ENCODE measurements at regions not wholly inside any gene's neighbourhood (a gene's known extent, or its start where the extent isn't known, plus 50 kb on each side); places are given as distances from the start of the nearest gene placed in this dataset.

DNA sequence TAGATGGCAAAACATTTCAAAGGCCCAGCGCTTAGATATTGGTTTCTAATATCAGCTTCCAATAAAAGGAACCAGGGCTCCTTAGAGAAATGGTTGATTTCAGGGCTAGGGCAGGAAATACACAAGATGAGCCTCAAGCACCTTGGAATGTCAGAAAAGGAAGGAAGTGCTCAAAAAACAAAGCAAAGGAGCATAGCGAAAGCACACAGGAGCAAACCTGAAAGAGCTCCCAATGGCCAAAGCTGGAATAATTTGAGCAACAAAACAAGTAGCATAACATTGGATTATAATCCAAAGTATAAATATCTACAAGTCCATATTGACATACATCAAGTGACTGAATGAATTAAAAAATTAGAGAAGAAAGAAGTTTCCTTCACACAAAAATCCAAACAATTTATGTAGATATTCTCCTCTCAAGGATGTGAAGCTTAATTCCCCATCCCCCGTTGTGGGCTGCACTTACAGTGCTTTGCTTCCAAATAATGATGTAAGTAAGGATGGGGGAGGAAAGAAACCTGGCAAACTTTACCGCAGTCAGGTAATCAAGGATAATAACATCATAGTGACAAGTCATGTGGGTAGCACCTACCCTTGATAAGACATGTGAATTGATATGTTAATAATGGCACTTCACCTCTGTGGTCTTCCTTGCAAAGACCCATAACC, 132.9 kb upstream of the DST start:
- H3K27ac ChIP-seq: no peak overlapping the region
- no peak for DNase-seq (ENCODE audit: low read depth, low spot score)

DNA sequence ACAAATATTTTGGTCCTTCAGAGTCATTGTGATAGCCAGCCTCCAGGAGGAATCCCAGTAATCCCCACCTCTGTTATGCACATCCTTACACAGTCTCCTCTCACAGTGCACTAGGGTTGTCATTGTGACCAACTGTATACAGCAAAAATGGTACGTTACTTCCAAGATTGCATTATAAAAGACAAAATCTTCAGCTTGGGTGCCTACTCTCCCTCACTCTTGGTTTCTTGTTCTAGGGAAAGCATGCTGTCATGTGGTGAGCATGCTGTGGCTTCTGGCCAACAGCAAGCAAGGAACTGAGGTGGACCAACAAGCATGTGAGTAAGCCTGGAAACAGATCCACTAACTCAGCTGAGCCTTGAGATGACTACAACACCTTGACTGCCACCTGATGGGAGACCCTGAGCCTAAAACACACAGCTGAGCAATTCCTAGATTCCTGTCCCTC, 130.1 kb upstream of the DST start:
- no peak overlapping the region for H3K27ac ChIP-seq
- peak; percentile 71 for DNase-seq (ENCODE audit: low read depth, low spot score)

DNA sequence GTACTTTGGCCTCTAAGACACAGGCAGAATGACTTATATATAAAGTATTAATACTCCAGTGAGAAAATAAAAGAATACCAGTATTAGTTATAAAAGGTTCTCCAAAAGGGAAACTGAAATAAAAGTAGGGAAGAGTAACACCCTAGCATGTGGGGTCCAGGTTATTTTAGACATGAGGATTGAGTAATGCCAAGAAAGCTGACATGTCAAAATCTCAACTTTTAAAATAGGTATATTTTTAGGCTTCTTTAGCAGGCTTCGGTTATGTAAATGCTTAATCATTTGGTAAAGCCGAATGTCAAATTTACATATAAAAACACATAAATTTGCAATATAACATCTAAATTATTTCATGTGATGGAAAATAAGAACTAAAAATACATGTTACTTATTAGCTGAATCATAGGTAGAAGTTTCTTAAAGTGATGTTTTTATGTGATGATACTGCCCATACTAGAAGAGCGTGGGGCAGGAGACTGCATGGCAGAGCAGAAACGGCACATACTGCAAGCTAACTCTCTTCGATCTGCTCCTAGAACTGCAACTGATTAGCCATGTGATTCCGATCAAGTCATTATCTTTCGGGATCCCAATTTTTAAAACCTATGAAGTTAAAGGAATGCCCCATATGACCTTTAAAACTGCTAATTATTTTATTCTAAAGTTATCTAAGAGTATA, 129.4 kb upstream of the DST start:
- no peak overlapping the region for H3K27ac ChIP-seq
- DNase-seq (ENCODE audit: low read depth, low spot score): no peak

DNA sequence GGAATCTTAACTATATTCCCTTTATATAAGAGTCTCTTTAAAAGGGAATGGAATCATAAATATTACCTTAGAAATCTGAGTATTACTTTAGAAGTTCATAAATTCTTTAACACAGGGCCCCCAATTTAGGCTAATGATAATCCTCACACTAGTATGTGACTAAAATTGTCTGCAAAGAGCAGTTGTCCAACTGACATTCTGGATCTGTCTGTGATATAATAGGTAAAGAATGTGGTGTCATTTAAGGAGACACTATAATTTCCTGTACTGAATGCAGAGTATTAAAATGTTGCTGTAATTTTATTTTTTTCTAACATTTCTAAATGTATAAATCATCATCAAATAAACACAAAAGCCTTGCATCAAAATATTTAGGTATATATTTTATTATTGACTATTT, 128.5 kb upstream of the DST start:
- H3K27ac ChIP-seq: no peak overlapping the region
- no peak for DNase-seq (ENCODE audit: low read depth, low spot score)

DNA sequence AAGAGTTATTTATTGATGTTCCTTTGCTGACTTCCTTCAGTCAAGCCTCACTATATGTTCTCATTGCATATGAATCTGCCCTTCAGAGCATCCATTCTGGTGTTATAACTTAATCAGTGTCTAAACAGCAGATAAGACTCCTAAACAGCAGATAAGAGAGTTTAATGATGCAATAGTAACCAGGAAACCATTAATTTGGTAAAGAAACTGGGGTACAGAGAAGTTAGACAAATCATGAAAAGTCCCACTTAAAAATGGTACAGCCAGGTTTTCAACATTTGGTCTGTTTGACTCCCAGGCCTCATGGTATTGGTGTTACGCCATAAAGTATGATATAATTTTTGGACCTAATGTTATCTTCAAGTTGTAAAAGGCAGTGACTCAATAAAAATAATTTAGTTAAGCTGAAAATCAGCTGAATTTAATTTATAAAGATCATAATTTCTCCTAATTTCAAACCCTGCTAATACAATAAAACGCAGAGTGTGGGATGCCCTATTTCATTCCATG, 127.4 kb upstream of the DST start:
- DNase-seq (ENCODE audit: low read depth, low spot score): no peak
- no peak overlapping the region for H3K27ac ChIP-seq

DNA sequence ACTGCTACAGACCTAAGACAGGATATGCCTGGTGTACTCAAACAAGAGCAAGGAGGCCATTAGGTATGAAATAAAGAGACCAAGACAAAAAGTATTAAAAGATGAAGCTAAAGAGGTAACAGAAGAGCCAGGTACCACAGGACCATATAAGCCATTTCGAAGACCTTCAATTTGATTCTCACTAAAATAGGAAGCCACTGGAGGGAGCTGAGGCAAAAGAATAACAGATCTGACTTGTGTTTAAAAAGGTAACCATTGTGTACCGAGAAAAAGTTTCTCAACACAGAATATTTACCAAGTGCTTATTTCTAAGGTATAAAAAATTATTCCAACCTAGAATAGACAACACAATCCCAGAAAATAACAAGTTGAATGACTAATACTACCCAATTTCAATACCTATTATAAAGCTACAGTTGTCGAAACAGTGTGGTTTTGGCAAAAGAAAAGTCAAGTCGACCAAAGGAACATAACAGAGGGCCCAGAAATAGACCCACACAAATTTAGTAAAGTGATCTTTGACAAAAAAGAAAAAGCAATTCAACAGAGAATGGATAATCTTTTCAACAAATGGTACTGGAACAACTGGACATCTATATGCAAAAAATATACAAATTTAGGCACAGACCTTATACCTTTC, 125.3 kb upstream of the DST start:
- DNase-seq (ENCODE audit: low read depth, low spot score): no peak
- no peak overlapping the region for H3K27ac ChIP-seq

DNA sequence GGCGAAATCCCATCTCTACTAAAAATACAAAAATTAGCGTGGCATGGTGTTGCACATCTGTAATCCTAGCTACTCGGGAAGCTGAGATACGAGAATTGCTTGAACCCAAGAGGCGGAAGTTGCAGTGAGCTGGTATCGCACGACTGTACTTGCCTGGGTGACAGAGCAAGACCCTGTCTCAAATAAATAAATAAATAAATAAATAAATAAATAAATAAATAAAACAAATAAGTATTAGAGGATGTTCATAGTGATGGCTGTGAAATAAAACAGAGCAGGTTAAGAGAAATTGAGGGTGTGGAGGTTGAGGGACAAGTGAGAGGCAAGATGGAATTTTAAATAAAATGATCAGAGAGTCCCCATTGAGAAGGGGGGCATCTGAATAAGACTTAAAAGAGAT, 124.7 kb upstream of the DST start:
- DNase-seq (ENCODE audit: low read depth, low spot score): no peak
- H3K27ac ChIP-seq: no peak overlapping the region

DNA sequence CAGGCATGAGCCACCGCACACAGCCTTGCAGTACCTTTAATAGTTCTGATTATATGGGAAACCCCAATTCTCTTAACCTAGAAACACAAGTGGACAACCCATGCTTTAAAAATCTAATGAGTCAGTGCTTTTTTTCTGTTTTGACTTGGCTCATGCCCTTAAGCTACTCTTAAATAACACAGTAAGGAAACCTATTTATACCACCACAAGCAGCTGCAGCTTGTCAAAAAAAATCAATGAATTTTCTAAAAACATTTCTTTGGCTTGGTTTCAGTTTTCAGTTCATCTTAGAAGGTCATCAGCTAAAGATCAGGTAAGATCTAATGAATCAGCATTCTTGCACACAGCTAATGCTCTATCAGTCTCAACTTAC, 124.1 kb upstream of the DST start:
- peak; percentile 61 for DNase-seq (ENCODE audit: low read depth, low spot score)
- no peak overlapping the region for H3K27ac ChIP-seq

DNA sequence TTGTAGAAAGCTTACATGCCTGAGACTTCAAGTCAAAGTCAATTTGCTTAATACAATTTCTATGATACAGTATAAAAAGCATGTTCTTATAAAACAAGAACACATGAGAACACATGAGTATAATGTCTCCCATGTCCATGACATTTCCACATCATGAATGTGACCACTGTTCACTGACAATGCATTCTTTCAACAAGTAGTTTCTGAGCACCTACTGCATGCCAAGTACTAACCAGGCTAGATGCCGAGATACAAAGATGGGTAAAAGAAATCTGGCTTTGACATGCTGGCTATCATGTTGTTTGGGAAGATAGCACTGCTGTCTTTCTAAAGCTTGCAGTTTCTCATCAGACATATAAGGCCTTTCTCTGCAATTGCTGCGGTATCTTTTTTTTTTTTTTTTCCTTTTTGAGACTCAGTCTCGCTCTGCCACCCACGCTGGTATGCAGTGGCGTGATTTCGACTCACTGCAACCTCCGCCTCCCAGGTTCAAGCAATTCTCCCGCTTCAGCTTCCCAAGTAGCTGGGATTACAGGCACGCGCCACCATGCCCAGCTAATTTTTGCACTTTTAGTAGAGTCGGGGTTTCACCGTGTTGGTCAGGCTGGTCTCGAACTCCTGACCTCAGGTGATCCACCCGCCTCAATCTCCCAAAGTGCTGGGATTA, 123.6 kb upstream of the DST start:
- no peak overlapping the region for H3K27ac ChIP-seq
- no peak for DNase-seq (ENCODE audit: low read depth, low spot score)

DNA sequence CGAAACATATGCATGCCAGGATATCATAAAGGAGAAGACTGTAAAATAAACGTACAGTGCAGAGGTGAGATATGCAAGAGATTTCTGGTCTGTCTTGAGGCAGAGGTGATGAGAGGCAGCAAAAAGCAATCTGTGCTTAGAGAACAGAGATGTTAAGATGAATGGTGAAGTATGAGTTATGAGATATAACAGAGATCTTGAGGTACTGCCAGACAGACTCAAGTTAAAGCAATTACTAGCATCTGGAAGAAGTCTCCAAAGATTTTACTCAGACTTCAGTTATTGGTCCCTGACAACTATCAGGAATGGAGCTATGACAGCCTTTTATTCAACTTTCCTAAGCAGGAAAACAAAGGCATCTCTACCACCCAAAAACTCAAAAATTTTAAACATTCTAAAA, 122.8 kb upstream of the DST start:
- DNase-seq (ENCODE audit: low read depth, low spot score): no peak
- H3K27ac ChIP-seq: no peak overlapping the region

DNA sequence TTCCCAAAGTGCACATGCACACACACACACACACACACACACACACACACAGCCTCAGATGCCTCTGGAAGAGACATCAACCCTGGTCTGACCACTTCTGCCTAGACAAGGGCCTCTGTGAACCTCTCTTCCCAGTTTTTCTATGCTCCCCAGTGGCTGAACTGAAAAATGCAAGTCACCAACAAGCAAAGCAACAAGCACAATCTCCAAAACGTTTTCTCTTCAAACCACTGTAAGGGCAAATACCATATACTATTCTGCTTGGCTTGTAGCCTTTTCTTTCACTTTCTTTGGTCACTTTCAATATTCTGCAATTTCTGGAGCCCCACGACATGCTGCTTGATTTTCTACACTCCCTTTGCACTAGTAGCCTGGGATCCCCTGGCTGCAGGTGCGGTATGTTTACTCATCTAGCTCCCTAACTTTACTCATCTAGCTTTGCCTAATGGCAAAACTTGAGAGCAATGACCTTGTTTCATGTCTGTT, 121.4 kb upstream of the DST start:
- no peak for DNase-seq (ENCODE audit: low read depth, low spot score)
- H3K27ac ChIP-seq: no peak overlapping the region

DNA sequence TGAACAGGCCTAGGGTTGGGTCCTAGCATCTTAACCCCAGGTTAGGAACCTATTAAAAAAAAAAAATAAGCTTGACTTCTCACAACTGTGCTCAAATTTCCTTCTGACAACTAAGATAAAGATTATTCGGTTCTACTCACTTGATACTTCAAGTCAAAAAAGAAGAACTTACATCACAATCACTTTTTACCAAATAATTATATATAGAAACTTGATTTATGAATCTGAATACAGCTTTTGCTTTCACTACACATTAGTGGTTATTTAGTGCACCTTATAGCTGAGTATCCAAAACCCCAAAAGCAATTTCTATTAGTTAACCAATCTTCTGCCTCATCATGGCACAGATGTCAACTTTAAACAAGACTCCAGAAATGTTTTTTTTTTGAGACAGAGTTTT, 119.0 kb upstream of the DST start:
- no peak overlapping the region for H3K27ac ChIP-seq
- no peak for DNase-seq (ENCODE audit: low read depth, low spot score)

DNA sequence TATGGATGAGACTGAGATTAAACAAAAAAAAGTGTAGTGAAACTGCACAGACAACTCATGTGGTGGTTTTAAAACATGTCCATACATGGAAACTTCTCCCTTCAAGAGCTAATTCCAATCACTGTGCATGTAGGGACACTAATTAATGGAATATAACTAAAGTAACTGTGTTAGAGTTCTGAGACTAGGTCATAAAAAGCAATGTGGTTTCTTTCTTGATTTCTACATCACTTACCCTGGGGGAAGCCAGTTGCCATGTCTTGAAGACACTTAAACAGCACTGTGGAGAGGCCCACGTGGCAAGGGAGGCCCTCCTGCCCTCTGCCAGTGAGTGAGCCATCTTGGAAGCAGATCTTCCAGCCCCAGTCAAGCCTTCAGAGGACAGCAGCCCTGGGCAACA, 118.2 kb upstream of the DST start:
- H3K27ac ChIP-seq: peak overlapping the region; percentile 12
- DNase-seq (ENCODE audit: low read depth, low spot score): peak; percentile 43

DNA sequence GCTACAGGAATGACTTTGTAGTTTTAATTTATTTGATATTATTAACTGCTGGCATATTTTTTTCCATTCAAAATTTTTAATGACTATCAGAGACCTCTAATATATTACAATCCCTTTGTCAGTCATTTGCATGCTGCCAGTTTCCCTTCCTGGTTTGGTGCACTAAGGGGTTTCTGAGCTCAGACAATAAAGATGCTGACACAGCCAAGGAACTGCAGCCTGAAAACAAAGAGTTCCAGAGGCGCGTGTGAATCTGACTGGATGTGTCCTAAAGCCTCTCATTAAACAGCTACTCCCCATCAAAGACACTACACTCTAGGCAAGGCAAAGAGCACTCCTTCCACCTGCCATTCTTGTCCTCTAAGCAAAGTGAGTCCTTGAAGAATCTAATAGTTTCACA, 116.8 kb upstream of the DST start:
- DNase-seq (ENCODE audit: low read depth, low spot score): no peak
- H3K27ac ChIP-seq: no peak overlapping the region

DNA sequence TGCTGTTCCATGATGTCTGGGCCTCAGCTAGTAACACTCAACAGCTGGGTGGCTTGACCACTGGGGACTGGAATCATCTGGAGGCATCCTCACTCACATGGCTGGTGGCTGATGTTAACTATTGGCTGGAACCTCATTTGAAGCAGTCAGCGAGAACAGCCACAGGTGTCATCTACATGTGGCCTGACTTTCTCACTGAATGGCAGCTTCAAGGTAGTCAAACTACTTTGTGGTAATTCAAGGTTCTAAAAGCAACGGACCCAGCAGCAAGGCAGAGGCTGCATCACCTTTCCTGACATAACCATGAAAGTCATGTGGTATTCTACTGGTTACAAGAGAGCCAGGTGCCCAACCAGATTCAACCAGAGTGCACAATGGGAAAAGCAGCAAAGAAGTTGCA, 115.9 kb upstream of the DST start:
- H3K27ac ChIP-seq: no peak overlapping the region
- no peak for DNase-seq (ENCODE audit: low read depth, low spot score)

DNA sequence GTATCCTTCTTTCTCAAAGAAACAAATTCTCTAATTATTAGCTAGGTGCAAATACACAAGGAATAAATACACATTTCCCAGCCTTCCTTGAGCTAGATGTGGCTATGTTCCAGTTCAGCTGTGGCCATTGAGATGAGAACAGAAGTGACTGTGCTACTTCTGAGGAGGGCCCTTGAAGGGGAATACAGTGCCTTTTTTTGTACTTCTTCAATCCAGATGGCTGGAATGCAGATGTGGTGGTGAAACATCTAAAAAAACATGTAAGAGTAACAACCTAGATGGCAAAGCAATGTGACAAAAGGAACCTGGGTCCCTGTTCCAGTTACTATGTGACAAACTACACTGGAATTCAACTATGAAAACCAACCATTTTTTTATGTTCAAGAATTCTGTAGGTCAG, 115.4 kb upstream of the DST start:
- no peak overlapping the region for H3K27ac ChIP-seq
- DNase-seq (ENCODE audit: low read depth, low spot score): no peak

DNA sequence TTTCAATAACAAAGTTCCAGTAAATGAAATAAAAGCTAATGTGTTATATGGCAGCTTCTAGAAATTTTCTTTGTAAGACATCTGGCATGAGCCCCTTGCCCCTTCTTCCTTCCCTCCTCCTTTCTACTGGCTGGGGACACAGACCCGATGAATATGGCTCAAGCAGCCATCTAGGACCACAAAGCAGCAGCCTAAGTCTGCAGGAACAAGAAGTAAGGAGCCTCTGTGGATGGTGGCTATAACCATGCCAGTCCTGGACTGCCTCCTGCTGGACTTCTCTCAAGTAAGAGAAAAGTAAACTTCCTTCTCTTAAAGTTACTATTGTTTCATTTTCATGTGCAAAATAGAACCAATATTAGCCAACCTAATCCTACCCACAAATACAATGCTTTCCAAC, 114.9 kb upstream of the DST start:
- no peak for DNase-seq (ENCODE audit: low read depth, low spot score)
- no peak overlapping the region for H3K27ac ChIP-seq

DNA sequence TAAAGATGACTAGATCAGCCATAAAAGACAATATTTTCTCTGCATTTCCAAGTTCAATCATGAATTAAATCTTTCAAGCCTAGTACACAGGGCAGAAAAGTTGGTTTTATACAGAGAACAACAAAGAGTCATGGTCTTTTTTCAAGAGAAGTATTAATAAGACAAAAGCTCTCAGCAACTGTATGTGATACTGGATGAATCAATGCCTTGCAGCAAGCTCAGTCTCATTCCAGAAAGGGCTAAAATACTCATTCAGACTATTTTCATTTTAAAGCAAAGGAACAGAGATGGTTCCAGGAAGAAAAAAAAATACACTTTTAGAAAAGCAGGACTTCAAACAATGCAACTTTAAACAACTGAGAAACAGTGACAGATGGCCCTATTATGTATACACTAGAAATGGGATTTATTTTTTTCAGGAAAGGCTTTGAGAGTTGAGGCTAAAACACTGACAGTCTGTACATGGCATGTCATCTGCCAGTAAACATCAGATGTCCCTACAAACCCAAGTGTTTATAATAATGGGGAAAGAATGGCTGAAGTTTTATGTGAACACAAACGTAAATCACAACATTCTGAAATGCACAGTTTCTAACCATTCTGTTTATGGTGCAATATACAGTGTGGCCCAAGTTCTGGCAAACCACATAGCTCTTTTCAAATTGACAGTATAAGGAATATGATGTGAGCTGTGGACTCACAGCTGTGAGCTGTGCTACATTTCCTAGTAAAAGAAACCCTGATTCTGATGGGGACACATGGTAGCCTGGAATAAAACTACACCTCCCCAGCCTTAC, 114.3 kb upstream of the DST start:
- no peak overlapping the region for H3K27ac ChIP-seq
- no peak for DNase-seq (ENCODE audit: low read depth, low spot score)

DNA sequence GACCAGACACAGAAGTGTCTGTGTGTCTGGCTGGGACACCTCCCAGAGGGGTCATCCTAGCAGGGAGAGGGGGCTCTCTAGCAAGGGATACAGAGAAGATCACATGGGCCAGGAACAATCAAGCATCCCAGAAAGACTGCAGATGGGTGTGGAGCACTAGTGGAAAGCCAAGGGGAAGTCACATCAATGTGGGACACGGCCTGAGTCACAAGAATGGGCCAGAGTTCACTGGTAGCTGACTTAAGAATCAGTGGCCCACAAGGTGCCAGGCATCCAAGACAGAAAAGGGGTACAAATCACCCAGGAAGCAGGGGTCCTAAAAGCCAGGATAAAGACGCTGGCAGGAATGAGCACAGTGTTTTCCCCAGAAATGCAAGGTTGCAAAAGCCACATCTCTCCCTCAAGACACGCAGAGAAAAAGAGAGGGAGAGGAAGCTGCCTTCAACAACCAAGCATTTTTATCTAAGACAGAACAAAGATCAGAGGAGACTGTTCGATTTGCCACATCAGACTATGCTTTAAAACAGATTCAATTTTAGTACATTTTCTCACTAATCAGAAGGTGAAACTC, 113.6 kb upstream of the DST start:
- no peak overlapping the region for H3K27ac ChIP-seq
- no peak for DNase-seq (ENCODE audit: low read depth, low spot score)

DNA sequence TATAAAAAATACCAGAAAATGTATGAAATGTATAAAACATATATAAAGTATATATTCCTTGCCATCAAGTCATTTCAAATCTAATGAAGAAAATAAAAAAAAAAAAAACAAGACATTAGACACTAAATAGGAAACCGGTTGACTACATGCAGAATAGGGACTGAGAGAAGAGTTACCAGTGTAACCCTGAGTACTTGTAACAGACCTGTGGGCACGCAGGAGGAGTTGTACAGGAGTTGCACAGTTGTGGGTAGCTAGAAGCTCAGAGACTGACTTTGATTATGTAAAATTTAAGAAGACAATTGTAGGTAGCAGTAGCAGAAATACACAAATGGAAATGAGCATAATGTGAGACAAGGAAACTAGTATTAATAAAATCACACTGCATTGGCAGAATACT, 112.4 kb upstream of the DST start:
- DNase-seq (ENCODE audit: low read depth, low spot score): no peak
- H3K27ac ChIP-seq: no peak overlapping the region

All from epithelial cell of prostate (primary cell).